Endothelial cell of umbilical vein (primary cell): ENCODE measurements at regions not wholly inside any gene's neighbourhood (a gene's known extent, or its start where the extent isn't known, plus 50 kb on each side); places are given as distances from the start of the nearest gene placed in this dataset.

Experiments
- EZH2 ChIP-seq: IDR thresholded peaks from 2 replicates; pipeline ENCODE4 v1.6.1; 2012; ENCODE audit warnings: borderline replicate concordance, low read depth, mild to moderate bottlenecking, moderate library complexity, low read length, inconsistent platforms; ENCODE audit not compliant: severe bottlenecking
- FOS ChIP-seq: IDR thresholded peaks from 2 replicates; pipeline ENCODE4 v1.6.1; 2011; ENCODE audit warnings: mild to moderate bottlenecking, low read length, moderate library complexity, borderline replicate concordance; ENCODE audit not compliant: insufficient read depth
- MYC ChIP-seq: IDR thresholded peaks from one replicate; pipeline ENCODE4 v1.6.1; 2011; ENCODE audit warnings: mild to moderate bottlenecking, low read depth, low read length
- TF ChIP-seq, protein P1 (sequence below), 2 donors: IDR thresholded peaks; 1 replicate in 1 of 2; 2 replicates in 1 of 2; pipeline ENCODE4 v1.5.1; 2011; ENCODE audit warnings: low read length in 2 of 2, mild to moderate bottlenecking in 2 of 2, moderate library complexity in 2 of 2, control low read depth in 1 of 2, inconsistent platforms in 1 of 2, low read depth in 1 of 2; ENCODE audit not compliant: insufficient read depth in 1 of 2; ENCODE audit errors: extremely low read depth in 1 of 2

GRCh38 chr10:88127766-88128165 lies 264.3 kb downstream of the PTEN start:
- TF ChIP-seq, protein P1, sequence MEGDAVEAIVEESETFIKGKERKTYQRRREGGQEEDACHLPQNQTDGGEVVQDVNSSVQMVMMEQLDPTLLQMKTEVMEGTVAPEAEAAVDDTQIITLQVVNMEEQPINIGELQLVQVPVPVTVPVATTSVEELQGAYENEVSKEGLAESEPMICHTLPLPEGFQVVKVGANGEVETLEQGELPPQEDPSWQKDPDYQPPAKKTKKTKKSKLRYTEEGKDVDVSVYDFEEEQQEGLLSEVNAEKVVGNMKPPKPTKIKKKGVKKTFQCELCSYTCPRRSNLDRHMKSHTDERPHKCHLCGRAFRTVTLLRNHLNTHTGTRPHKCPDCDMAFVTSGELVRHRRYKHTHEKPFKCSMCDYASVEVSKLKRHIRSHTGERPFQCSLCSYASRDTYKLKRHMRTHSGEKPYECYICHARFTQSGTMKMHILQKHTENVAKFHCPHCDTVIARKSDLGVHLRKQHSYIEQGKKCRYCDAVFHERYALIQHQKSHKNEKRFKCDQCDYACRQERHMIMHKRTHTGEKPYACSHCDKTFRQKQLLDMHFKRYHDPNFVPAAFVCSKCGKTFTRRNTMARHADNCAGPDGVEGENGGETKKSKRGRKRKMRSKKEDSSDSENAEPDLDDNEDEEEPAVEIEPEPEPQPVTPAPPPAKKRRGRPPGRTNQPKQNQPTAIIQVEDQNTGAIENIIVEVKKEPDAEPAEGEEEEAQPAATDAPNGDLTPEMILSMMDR (IDR thresholded peaks at IDR 0.05; ENCODE audit: extremely low read depth in 1 of 2, insufficient read depth in 1 of 2, low read depth in 1 of 2, low read length in 2 of 2) = no peak
- TF ChIP-seq MYC (no peak), EZH2 (no peak), FOS (no peak)
